Inflammatory macrophage (primary cell): ENCODE measurements at regions not wholly inside any gene's neighbourhood (a gene's known extent, or its start where the extent isn't known, plus 50 kb on each side); places are given as distances from the start of the nearest gene placed in this dataset.

Experiments
- DNase-seq, 2 donors: peaks; one replicate each; pipeline ENCODE4 v3.0.0-alpha.2; 2020 to 2022

DNA sequence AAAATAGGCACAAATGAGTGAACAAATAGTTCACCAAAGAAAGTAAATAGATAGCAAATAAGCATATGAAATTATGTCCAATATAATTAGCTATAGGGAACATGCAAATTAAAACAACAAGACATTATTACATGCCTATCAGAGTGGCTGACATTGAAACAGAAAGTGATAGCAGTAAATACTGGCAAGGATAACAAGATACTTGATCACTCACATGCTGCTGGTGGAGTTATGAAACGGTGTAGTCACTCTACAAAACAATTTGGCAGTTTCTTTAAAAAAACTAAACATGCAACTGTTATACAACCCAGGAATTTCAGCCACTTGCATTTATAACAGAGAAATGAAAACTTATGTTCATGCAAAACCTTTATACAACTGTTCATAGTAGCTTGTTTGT lies 439.2 kb upstream of the ACVR2A start:
- no peak for DNase-seq

- DNase-seq: no peak
Observed at GRCh38 chr2:147398996-147399395, 445.8 kb upstream of the ACVR2A start.

- no peak for DNase-seq
Observed at GRCh38 chr2:147398301-147398700, 446.5 kb upstream of the ACVR2A start.

GRCh38 chr2:147396890-147397289 lies 447.9 kb upstream of the ACVR2A start:
- no peak for DNase-seq

GRCh38 chr2:147394179-147394790 lies 450.5 kb upstream of the ACVR2A start:
- no peak for DNase-seq

- no peak for DNase-seq
Observed at GRCh38 chr2:147392180-147392579, 452.6 kb upstream of the ACVR2A start.

GRCh38 chr2:147390475-147390874 lies 454.4 kb upstream of the ACVR2A start:
- no peak for DNase-seq

DNA sequence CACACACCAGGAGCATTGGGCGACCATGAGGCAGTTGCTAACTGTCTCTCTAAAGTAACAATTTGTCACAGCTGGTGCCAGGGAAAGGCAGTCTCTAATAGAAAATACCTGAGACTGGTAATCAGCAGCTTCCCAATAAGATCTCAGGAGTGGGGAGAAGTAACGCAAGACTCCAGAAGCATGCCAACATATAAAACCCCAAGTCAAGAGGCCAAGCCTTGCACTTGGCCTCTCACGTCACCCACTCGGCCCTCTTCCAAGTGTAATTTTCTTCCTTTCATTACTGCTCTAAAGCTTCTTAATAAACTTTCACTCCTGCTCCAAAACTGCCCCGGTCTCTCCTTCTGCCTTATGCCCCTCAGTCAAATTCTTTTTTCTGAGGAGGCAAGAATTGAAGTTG lies 455.6 kb upstream of the ACVR2A start:
- no peak for DNase-seq

- DNase-seq: no peak
Observed at GRCh38 chr2:147388217-147388616, 456.6 kb upstream of the ACVR2A start.

GRCh38 chr2:147386284-147386683 lies 458.5 kb upstream of the ACVR2A start:
- DNase-seq: peak; percentile 5 to 7

DNA sequence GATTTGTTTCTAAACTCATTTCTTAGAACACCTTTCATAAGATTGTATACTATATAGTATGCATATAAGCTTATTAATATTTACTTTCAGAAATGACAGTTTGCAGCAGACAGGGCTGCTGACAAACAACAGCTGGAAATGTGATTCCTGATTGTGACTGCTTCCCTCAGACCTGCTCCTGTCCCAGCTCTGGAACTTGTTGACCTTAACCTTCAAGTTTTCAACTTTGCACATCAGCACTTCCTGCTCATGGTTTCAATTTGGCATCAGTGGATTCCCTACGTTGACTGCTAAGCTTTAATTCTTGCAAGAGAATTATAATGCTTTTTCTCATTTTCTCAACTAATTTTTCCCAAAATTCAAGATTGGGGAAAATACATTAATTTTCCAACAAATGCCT lies 459.2 kb upstream of the ACVR2A start:
- DNase-seq: no peak

DNA sequence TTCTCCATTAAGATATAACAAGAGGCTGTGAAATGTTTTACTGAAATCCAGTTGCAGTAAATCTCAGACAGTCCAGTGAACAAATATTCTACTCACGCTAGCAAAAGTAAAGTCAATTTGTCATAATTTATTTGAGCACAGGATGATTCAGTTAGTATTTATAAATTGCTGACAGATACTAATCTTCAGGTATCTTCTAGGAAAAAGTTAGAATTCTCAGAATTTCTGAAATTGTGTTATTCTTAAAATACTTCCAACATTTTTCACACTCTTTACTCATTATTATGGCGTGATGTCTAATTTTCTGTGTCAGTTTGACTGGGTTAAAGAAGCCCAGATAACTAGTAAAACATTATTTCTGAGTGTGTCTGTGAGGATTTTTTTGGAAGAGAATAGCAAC lies 460.2 kb upstream of the ACVR2A start:
- DNase-seq: no peak

- no peak for DNase-seq
Observed at GRCh38 chr2:147382322-147382948, 462.4 kb upstream of the ACVR2A start.

- no peak for DNase-seq
Observed at GRCh38 chr2:147378403-147378802, 466.4 kb upstream of the ACVR2A start.

- DNase-seq: no peak
Observed at GRCh38 chr2:147375073-147375472, 469.8 kb upstream of the ACVR2A start.

GRCh38 chr2:147374423-147374811 lies 470.4 kb upstream of the ACVR2A start:
- DNase-seq: no peak

DNA sequence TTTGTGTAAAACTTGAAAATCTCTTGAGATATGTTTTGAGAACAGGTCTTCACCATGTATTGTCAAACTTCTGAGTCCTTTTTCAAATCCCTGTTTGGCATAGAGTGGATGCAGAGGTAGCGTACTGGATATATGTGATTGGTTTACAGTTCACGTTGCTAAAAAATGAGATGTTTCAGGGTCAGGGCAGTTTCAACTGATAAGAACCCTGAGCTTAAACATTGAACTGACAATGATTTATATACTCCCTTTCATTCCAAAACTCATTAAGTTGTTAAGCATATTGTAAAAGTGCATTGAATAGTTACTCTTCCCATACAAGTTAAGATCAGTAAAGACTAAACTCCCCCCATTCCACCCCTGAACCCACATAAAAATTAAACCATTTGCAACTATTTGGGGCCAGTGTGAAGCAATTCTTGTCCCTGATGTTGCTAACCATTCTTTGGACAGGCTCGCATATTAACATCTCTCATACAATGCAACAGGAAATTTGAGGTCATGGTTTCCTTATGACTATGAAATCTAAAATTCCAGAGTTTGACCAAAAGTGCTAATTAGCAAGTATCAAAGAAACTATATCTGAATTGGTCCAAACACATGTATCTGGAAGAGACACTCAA lies 470.9 kb upstream of the ACVR2A start:
- no peak for DNase-seq

GRCh38 chr2:147368306-147368705 lies 476.5 kb upstream of the ACVR2A start:
- no peak for DNase-seq

DNA sequence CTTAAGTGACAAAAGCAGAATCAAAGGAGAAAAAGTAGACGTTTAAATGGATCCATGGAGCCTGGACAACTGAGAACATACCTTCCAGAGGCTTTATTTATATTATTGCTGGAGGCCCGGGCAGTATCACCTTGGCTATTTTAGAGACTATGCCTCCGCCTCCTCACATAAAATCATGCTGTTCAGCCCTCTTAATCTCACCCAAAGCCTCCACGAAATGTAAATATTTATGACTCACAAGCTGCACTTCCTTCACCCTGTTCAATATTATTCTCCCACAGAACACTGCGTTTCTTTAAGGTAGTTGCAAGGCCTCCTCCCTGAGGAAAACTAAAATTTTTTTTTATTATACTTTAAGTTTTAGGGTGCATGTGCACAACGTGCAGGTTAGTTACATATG lies 478.6 kb upstream of the ACVR2A start:
- DNase-seq: no peak

DNA sequence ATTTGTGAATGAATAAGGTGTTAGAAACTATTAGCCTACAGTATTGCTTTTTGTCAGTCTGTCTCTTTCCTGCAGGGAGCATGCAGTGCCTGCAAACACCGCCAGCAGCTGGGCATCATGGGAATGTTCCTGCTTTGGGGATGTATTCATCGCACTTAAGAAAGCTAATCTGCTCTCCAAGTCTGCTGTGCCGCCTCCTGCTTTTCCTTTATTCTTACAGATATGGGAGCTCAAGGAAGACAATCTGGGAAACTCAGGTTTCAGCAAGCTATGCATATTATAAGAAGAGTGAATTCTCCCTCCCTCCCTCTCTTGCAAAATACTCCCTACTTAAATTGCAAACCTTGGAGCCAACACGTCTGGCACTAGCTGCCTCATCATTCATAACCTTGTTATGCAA lies 479.2 kb upstream of the ACVR2A start:
- no peak for DNase-seq

- DNase-seq: no peak
Observed at GRCh38 chr2:147364597-147364996, 480.2 kb upstream of the ACVR2A start.

- DNase-seq: no peak
Observed at GRCh38 chr2:147363181-147363580, 481.6 kb upstream of the ACVR2A start.

GRCh38 chr2:147358375-147358774 lies 486.5 kb upstream of the ACVR2A start:
- DNase-seq: no peak

- no peak for DNase-seq
Observed at GRCh38 chr2:147356157-147356556, 488.7 kb upstream of the ACVR2A start.

- DNase-seq: no peak
Observed at GRCh38 chr2:147355706-147356105, 489.1 kb upstream of the ACVR2A start.
